ENCODE measurements at regions not wholly inside any gene's neighbourhood (a gene's known extent, or its start where the extent isn't known, plus 50 kb on each side); places are given as distances from the start of the nearest gene placed in this dataset.

GRCh38 chr10:109386921-109387320 lies 536.4 kb downstream of the XPNPEP1 start:
- TF ChIP-seq POLR2A (IDR thresholded peaks at IDR 0.05) (no peak), CTCF (IDR thresholded peaks at IDR 0.05) (no peak), EP300 (IDR thresholded peaks at IDR 0.05) (no peak)

Data from ovary (tissue), 3 donors.